SH-SY5Y (cell line): ENCODE measurements at regions not wholly inside any gene's neighbourhood (a gene's known extent, or its start where the extent isn't known, plus 50 kb on each side); places are given as distances from the start of the nearest gene placed in this dataset.

Source experiments
- GATA2 ChIP-seq: IDR thresholded peaks from 2 replicates; pipeline ENCODE4 v1.6.1; 2011; ENCODE audit warnings: mild to moderate bottlenecking, low read depth, low read length
- GATA3 ChIP-seq: IDR thresholded peaks from 2 replicates; pipeline ENCODE4 v1.6.1; 2011; ENCODE audit warnings: low read depth, mild to moderate bottlenecking, low read length, moderate library complexity

DNA sequence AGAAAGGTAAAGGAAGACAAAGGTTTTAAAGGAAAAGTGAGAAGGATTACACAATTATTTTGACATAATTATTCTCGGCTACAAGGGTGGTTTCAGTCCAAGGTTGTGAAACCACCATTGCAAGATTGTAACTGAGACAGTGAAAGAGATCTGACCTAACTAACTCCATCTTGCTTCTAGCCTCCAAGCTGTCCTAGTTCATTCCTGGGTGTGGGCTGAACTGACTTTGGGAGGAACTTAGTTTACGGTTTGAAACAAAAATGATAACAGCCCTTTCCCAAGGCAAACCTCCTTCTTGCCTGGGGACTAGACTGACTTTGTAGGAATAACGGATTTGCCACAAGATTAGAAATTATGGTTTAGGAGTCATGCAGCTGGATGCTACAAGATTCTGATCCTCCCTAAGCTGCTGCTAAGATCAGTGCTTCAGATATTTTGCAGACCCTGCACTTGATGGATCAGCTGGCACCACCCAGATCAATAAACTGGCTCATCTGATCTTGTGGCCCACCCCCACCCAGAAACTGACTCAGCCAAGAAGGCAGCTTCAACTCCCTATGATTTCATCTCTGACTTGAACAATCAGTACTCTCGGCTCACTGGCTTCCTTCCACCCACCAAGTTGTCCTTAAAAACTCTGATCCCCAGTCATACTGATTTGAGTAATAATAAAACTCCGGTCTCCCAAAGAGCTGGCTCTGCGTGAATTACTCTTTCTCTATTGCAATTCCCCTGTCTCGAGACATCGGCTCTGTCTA is 57.7 kb upstream of the AADACL2 start:
- TF ChIP-seq GATA3 (no peak), GATA2 (no peak)
